ENCODE measurements at regions not wholly inside any gene's neighbourhood (a gene's known extent, or its start where the extent isn't known, plus 50 kb on each side); places are given as distances from the start of the nearest gene placed in this dataset.
"Not testable (repeated sequence)": the region's sequence is repeated elsewhere in the genome, so short reads cannot be mapped to it uniquely, and the experiment has no call there.

DNA sequence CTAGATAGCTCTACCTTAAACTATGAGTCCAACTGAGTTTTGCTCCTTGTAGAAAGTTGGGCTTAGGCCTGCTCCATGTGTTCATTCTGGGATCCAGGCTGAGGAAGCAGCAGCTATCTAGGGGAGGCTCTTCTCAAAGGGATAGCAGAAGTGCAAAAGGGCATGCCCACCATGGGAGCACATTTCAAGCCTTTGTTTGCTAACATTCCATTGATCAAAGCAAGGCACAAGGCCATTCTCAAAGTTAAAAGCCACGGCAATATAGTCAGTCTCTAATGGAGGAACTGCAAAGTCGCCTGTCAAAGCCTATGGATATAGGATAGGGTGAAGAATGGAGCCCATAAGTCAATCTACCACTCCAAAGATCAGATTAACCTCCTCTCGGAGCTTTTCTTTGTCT, 488.1 kb upstream of the ARX start:
- intact Hi-C loops (cut with micrococcal nuclease), result no loop called here

DNA sequence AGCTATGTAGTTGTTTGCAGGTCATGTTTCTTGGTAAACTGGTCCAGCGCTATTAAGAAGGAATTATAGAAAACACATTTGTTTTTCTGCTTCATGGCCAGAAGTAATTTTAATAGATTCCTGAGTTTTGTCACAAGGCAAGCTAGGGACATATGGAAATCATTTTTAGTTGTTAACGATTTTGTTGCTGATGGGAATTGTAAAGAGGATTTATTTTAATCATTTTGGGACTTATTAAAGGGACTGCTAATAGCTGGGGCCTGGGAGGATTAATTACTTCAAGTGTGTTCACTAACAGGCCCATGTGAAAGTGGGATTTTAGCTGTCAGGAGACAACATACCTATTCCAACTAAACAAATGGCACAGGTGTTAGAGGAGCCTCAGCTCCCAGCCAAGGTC, 492.0 kb upstream of the ARX start:
- intact Hi-C loops (cut with micrococcal nuclease), result no loop called here

DNA sequence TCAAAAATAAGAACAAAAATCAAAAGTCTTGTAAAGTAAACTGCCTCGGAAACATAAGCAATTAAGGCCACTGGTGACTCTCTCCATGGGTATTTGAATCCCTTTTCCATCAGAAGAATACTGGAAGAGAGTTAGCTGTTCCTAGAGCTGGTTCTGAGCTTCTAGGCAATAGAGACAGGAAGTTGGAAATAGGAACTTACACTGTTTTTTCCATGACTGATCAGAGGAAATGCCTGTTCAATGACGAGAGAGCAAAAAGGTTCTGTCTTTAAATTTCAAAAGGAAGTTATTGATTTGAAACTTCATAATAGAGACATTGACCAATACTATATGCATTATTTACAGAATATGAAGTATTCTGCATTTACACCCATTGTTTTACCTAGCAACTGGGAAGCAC, 503.5 kb upstream of the ARX start:
- intact Hi-C loops (cut with micrococcal nuclease), result no loop called here

DNA sequence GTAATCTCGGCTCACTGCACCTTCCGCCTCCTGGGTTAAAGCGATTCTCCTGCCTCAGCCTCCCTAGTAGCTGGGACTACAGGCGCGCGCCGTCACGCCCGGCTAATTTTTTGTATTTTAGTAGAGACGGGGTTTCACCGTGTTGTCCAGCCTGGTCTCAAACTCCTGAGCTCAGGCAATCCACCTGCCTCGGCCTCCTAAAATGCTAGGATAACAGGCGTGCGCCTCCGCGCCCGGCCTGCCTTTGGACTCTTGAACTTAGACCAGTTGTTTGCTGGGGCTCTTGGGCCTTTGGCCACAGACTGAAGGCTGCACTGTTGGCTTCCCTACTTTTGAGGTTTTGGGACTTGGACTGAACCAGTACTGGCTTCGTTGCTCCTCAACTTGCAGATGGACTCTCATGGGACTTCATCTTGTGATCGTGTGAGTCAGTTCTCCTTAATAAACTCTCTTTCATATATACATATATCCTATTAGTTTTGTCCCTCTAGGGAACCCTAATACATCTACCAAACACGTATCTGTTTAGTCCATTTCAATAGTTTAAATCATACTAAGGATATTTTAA, 506.8 kb upstream of the ARX start:
- intact Hi-C loops (cut with micrococcal nuclease), result not testable (repeated sequence)

DNA sequence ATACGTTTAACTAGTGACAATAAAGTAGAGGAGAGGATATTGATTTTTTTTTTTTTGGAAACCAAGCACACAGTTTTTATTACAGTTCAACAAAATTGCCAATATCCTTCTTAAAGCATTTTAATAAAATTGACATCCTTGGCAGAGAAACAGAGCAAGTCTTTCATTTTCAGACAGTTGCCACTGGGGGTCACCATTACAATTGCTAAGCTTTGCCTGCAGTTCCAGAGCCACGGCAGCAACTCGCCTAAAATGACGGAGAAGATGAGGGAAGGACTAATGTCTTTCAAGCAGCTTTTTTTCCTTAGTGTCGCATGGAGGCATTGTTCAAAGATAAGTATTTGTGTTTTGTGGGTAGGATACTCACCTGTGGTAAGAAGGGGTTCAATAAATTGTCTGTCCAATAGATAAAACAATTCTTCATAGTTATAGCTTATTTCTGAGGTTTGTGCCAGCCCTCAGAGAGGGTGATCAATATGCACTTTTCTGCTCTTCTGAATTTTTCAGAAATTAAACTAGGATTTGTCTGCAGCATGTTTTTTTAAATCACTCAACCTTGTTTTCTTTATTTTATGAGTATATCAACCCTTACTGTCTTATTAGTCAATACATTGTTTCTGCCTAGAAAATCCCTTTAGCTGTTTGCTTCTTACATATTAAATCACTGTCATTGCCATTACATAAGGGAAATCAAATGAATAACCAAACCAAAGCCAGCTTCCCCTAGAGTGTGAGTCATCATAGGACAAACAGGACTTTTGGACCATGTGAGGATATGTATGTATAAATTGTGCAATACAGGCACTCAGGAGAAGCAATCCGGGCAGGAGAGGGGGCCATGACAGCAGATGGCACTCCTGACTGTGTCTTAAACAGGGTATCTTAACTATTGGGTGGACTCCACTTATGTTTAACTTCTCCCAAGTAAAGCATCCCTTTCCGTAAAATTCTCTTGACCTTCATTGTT, 508.1 kb upstream of the ARX start:
- intact Hi-C loops (cut with micrococcal nuclease), result no loop called here

DNA sequence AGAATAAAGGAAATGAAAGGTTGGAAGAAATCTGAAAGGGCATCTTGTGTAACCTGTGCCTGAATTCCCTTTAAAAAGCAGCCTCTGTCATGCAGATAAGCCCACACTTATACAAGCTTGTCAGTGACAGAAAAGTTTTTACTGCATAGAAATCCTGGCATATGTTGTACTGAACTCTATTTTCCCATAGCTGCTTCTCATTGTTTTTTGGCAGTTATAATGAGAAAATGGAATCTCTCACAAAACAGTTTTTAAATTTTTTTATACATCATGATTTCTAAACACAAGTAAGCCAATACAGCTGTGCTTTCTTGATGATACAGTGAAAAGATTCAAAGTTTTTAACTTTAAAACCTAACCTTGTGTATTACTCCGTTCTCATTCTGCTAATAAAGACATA, 511.4 kb upstream of the ARX start:
- intact Hi-C loops (cut with micrococcal nuclease), result no loop called here

DNA sequence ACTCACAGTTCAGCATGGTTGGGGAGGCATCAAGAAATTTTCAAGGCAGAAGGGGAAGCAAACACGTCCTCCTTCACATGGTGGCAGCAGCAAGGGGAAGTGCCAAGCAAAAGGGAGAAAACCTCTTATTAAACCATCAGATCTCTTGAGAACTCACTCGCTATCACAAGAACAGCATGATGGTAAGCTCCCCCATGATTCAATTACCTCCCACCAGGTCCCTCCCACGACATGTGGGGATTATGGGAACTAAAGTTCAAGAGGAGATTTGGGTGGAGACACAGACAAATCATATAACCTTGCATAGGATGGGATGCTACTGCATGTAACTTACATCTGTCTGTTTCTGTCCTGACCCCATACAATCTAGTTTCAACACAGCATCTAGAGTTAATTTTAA, 511.8 kb upstream of the ARX start:
- intact Hi-C loops (cut with micrococcal nuclease), result no loop called here

DNA sequence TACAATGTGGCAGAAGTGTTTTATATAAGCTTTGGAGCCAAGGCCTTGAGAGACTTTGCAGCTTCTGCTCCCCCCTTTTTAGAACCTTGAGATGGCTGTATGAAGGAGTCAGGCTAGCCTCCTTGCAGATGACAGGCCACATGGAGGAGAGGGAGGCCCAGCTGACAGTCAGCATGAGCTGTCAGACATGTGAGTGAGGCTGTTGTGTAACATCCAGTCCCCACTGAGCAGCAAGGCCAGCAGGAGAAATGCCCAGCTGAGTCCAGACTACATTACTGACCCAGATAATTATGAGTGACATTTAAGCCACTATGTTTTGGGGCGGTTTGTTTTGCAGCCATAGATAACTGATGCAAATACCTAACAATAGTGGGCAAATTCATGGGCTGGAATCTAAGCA, 515.3 kb upstream of the ARX start:
- intact Hi-C loops (cut with micrococcal nuclease), result no loop called here

DNA sequence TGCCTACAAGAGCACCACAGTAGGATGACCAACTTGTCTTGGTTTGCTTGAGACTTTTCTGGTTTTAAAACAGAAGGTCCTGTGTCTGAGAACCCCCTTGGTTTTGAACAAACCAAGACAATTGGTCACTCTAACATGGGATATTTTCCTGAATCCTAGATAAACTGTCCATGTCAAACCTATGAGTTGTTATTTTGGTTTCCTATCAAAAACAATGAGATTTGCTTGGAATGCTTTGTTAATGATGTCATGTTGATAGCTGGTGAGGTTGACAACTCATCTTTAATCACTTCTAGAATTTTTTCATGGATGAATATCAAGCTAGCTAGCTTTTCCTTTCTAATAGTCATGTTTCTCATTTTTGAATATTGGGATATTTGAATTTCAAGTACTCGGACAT, 518.3 kb upstream of the ARX start:
- intact Hi-C loops (cut with micrococcal nuclease), result no loop called here

DNA sequence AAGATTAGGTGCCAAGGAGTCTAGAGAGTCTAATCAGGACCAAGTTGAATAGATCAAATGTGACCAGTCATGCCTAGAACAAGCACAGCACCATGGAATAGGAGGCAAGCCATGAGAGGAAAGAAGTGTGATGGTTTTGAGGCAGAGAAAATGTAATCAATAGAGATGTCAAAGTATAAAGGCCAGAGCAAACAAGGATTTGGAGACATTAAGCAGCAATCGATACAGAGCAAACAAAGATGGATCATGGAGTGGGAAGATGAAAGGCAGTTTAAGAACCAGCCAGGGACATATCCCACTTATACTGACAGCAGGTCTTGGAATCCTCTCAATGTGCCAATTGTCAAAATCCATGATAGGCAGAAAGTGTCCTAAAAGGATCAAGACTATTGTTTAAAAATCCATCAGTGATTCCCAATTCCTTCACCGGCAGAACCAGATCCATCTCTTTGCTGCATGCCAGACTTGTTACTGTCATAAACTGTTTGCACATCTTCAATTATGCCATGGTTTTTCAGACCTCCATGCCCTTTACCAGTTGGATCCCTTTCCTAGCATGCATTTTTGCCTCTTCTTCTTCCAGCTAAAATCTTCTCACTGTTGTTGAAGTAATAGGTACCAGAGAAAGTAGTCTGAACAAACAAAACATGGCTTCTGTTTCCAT, 520.7 kb upstream of the ARX start:
- intact Hi-C loops (cut with micrococcal nuclease), result no loop called here

DNA sequence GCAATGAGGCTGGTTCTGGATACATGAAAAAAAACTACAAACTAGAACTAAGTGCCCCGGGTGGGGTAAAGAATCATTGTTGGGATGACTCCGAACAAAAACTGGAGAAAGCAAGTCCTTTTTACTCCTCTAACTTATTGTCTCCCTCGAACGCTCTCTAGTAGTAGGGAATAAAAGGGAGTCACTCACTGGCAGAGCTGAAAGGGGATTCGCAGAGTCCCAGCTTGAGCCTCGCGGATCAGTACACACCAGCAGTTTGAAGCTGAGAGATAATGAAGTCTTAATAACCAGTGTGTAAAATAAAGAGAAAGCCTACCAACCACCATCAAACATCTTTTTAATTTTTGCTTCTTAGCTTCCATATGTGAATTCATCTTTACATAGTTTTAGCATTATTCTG, 521.9 kb upstream of the ARX start:
- intact Hi-C loops (cut with micrococcal nuclease), result no loop called here

DNA sequence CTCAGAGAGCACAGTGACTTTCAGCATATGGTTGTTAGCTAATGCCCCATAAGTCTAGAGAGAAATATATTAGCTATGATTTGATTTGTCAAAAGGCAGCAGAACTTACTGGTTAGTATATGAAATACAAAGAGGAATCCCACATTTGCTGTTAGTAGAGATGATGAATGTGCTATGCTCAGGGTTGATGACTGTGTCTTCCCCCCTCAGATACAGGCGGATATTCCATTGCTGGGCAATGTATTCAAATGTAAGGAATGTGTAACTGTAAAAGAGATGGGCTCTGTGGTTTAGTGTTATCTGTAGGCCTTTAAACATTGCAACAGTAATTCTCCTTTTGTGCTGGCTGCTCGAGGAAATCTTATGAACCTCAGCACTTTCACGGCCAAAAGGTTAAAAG, 528.9 kb upstream of the ARX start:
- intact Hi-C loops (cut with micrococcal nuclease), result no loop called here

DNA sequence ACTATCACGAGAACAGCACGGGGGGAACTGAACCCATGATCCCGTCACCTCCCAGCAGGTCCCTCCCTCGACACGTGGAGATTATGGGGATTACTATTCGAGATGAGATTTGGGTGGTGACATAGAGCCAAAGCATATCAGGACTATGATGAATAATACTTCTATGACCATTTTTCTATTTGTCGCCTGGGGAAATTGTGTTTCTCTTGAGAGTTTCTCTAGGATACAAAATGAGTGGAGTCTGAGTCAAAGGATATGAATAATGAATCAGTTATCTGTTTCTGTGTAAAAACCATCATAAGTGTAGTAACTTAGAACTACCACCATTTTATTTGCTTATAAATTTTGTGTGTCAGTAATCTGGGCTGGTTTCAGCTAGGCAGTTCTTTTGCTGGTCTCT, 533.0 kb upstream of the ARX start:
- intact Hi-C loops (cut with micrococcal nuclease), result no loop called here

DNA sequence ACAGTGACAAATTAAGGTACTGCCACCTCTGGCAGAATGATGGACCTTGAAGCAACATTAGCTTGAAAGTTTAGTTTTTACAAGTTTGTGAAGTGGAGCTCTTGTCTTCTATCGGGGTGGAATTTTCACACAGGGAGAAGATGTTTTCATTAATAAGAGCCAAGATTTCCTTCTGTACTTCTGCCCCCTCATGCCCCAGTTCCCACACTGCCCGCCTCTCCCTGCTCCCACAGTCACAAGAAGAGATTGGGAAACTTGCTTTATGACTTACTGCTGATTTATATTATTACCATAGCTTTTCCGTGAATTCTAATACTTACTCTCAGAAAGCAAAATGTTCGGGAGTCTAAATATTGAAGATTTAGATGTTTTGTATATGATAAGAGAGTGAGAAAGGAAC, 539.8 kb upstream of the ARX start:
- intact Hi-C loops (cut with micrococcal nuclease), result no loop called here

DNA sequence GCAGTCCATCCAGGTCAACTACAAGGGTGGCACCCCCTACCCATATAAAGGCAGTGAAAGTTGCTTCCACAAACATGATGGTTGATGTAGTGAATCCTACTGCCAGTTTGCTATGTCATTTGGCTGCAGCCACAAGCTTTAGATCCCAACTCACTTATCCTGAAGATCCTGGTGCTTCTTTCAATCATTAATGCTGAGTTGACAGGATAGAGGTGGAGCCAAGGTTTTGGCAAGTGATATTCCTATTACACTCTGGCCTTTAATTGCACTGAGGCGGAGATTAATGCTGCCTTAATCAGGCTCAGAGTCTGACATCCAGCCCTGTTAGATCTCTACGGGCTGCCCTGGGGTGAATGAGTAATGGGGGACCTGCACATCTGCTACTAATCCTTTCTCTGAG, 542.4 kb upstream of the ARX start:
- intact Hi-C loops (cut with micrococcal nuclease), result no loop called here

DNA sequence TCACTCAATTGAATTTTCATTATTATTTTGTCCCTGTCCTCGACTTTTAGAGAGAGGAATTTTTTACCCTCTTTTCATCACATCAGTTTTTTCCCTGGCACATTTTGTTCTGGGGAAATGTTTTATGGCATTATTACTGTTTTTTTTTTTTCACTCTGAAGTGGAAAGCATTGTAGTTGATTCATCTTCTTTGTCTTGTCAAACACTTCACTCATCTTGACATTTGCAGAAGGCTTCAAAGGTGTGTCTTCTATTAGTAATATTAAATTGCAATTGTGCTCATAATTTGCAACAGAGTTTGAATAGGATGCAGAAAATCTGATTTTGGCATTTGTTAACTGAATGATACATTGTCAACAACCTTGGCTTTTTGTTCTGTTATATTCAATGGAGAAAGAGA, 545.4 kb upstream of the ARX start:
- intact Hi-C loops (cut with micrococcal nuclease), result no loop called here

DNA sequence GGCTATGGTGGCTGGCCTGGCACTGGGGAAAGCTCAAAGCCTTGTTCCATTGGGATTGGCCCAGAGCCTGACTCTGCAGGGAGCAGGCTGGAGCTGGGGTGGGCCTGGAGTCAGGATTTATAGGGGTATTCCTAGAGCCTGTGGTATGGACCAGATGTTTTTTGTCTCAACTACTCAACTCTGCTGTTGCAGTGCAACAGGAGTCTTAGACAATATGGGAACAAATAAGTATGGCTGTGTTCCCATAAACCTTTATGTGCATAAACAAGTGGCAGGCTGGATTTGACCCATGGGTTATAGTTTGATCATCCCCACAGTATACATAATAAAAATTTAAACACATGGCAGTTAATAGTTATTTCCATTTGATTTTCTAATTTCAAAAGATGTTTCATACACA, 557.9 kb upstream of the ARX start:
- intact Hi-C loops (cut with micrococcal nuclease), result no loop called here

DNA sequence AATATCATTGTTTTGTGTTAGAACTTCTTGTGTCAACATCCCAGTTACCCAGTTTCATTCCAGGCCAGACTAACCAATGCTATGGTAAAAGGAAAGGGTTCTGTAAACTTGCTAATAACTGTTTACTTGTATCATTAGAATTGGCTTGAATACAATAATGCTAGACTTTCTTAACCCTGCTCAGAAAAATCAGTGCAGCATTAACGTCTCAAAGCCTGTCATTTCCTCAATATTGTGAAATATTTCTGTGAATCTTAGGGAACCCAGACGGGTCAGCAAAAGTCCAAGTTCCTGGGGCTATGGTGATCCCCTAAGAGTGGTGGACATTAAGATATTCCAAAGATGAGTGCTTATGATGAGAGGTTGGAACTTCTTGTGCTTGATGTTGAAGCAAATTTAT, 541.2 kb upstream of the MAGEB18 start:
- intact Hi-C loops (cut with micrococcal nuclease), result no loop called here

DNA sequence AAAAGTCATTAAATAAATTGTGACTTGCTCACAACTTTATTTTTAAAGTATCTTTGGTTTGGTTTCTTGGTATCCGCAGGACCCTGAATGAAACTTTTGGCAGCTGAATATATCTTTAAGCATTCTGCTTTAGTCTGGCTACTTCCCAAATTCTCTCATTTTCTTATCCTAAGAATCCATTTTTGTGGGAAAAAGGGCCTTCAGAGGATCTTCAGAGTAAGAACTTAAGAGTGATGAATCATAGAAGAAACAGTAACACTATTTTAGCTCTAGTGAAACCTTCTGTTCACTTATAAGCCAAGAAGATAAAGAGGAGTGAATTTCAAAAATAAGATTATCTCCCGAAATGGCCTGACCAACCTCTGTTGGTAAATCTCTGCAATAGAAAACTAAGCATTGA, 540.6 kb upstream of the MAGEB18 start:
- intact Hi-C loops (cut with micrococcal nuclease), result no loop called here

DNA sequence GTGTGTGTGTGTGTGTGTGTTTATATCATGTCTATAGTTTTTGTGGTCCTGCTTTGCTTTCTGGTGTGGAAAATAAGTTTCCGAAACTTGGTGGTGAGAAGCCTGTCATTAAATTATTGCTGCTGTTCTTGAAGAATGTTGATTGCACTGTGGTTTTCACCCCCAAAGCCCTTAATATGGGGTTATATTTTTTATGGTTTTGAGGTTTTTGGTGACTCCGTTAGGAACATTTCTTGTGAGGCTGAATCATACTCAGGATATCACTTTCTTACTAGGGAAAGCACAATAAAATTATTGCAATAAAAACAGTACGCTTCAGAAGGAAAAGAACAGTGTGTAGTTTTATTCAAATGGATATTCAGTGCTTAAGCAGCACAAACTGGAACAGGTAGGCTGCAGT, 539.1 kb upstream of the MAGEB18 start:
- intact Hi-C loops (cut with micrococcal nuclease), result no loop called here

DNA sequence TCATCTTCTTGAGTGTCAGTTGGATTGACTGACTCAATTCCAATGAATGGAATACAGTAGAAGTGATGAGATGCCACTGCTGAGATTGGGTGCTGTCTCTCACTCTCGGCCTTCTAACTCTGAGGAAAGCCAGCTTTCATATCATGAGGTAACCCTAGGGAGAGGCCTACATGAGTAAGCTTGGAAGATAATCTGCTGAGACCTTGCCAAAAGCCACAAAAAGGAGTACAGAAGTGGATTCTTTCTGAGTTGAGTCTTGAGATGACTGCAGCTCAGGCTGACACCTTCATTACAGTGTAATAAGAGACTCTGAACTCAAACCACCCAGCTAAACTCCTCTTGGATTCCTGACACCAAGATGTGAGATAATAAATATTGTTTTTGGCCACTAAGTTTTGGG, 537.4 kb upstream of the MAGEB18 start:
- intact Hi-C loops (cut with micrococcal nuclease), result no loop called here

DNA sequence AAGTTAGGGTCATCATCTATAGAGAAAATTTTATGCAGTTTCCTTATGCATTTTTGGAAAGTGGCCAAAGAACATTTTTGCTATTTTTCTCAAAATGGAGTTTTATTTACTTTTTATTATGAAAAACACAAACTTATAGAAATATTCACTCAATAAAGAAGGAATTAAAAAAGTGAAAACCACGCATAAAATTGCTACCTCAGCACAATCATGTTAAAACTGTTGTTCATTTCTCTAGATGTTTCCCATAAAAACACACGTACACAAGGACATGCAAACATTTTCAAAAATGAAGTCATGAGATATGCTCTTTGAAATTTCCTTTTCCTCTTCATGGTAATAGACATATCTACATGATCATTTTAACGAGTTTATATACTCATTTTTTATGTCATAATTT, 536.8 kb upstream of the MAGEB18 start:
- intact Hi-C loops (cut with micrococcal nuclease), result no loop called here

DNA sequence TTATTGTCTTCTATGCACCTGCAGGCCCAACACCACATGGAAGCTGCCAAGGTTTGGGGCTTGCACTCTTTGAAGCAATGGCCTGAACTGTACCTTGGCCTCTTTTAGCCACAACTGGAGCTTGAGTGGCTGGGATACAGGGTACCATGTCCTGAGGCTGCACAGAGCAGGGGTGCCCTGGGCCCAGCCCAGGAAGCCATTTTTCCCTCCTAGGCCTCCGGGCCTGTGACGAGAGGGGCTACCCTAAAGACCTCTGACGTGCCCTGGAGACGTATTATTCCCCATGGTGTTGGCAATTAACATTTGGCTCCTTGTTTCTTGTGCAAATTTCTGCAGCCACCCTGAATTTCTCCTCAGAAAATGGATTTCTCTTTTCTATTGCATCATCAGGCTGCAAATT, 519.9 kb upstream of the MAGEB18 start:
- intact Hi-C loops (cut with micrococcal nuclease), result no loop called here

Measured in T-helper 1 cell treated with Interleukin-12 subunit alpha and Interleukin-12 subunit beta and Interleukin-4 antibody, amounts not matched to agents 30 ng/mL and 1 ng/mL, for 36 hours (primary cell).